NB4 (cell line): ENCODE measurements at regions not wholly inside any gene's neighbourhood (a gene's known extent, or its start where the extent isn't known, plus 50 kb on each side); places are given as distances from the start of the nearest gene placed in this dataset.

Source experiments
- MYC ChIP-seq: IDR thresholded peaks from 2 replicates; pipeline ENCODE4 v1.6.1; 2011; ENCODE audit warnings: low read depth, low read length
- POLR2A ChIP-seq: IDR thresholded peaks from 2 replicates; pipeline ENCODE4 v1.6.1; 2011; ENCODE audit warnings: mild to moderate bottlenecking; ENCODE audit not compliant: insufficient read length; ENCODE audit errors: extremely low read depth
- TF ChIP-seq, protein P1 (sequence below): IDR thresholded peaks from one replicate; pipeline ENCODE4 v1.5.1; 2012; ENCODE audit warnings: low read depth, low read length
- TF ChIP-seq, protein P2 (sequence below): IDR thresholded peaks from 2 replicates; pipeline ENCODE4 v1.6.1; 2011; ENCODE audit warnings: low read depth, low read length

DNA sequence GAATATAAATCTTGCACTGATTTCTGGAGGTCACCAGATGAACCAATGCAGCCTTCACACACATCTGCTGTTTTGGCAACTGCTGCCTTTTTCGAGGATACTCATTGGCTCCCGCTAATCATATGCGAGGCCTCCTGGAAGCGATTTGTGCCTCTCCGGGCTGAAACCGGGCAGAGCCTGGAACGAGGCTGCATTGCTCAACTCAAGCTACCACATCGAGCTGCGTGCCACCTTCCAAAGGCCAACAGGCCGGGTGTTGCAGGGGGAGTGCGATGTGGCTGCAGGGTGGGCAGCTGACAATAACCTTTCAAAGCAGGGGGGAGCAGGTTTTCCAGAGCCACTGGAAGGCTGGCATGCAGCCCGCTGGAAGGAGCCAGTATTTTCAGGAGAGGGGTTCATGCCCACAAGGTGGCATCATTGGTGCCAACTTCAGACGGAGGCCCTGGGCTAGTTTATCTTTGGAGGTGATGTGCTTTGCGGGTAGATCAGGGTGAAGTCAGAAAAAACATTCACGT lies 122.6 kb upstream of the IFNGR1 start:
- TF ChIP-seq, protein P1, sequence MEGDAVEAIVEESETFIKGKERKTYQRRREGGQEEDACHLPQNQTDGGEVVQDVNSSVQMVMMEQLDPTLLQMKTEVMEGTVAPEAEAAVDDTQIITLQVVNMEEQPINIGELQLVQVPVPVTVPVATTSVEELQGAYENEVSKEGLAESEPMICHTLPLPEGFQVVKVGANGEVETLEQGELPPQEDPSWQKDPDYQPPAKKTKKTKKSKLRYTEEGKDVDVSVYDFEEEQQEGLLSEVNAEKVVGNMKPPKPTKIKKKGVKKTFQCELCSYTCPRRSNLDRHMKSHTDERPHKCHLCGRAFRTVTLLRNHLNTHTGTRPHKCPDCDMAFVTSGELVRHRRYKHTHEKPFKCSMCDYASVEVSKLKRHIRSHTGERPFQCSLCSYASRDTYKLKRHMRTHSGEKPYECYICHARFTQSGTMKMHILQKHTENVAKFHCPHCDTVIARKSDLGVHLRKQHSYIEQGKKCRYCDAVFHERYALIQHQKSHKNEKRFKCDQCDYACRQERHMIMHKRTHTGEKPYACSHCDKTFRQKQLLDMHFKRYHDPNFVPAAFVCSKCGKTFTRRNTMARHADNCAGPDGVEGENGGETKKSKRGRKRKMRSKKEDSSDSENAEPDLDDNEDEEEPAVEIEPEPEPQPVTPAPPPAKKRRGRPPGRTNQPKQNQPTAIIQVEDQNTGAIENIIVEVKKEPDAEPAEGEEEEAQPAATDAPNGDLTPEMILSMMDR: peak; percentile 17
- no peak for TF ChIP-seq POLR2A
- TF ChIP-seq, protein P2, sequence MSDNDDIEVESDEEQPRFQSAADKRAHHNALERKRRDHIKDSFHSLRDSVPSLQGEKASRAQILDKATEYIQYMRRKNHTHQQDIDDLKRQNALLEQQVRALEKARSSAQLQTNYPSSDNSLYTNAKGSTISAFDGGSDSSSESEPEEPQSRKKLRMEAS: no peak
- TF ChIP-seq MYC: no peak
